Stimulated activated memory B cell treated with anti-CD40 and anti-IgM and Interleukin-4, amounts not matched to agents 10 μg/mL and 1 μg/mL and 100 μg/mL, for 72 hours (primary cell): ENCODE measurements at regions not wholly inside any gene's neighbourhood (a gene's known extent, or its start where the extent isn't known, plus 50 kb on each side); places are given as distances from the start of the nearest gene placed in this dataset.

Experiments
- ATAC-seq: fragments of 150-1000 bp; cut with Tn5 transposase; 2 replicates; pipeline ENCODE4 v1.10.0; 2021
- H3K27ac Mint-ChIP-seq: one replicate; pipeline ENCODE4 v1.8.0; 2022; ENCODE audit warnings: mild to moderate bottlenecking, mixed read lengths
- H3K27me3 Mint-ChIP-seq: one replicate; pipeline ENCODE4 v1.8.0; 2022; ENCODE audit warnings: mixed read lengths
- H3K36me3 Mint-ChIP-seq: one replicate; pipeline ENCODE4 v1.8.0; 2022; ENCODE audit warnings: mixed read lengths
- H3K4me1 Mint-ChIP-seq: one replicate; pipeline ENCODE4 v1.8.0; 2022; ENCODE audit warnings: mixed read lengths
- H3K4me3 Mint-ChIP-seq: one replicate; pipeline ENCODE4 v1.8.0; 2022; ENCODE audit warnings: mild to moderate bottlenecking, moderate library complexity, mixed read lengths
- H3K9me3 Mint-ChIP-seq: one replicate; pipeline ENCODE4 v1.8.0; 2022; ENCODE audit warnings: mixed read lengths

- ATAC-seq: no peak
- no peaks in the 10 kb centered on the region for H3K9me3 Mint-ChIP-seq
- H3K27ac Mint-ChIP-seq: no peak overlapping the region
- peaks cover 24% of the 10 kb centered on the region for H3K4me1 Mint-ChIP-seq
- no peaks in the 10 kb centered on the region for H3K27me3 Mint-ChIP-seq
- H3K36me3 Mint-ChIP-seq: no peaks in the 10 kb centered on the region
- H3K4me3 Mint-ChIP-seq: no peak overlapping the region
Measured at GRCh38 chr5:40045429-40045828, 620.6 kb upstream of the DAB2 start.

GRCh38 chr5:40043916-40044315, 619.1 kb upstream of the DAB2 start:
- no peak overlapping the region for H3K4me3 Mint-ChIP-seq
- no peaks in the 10 kb centered on the region for H3K27me3 Mint-ChIP-seq
- no peaks in the 10 kb centered on the region for H3K9me3 Mint-ChIP-seq
- no peak for ATAC-seq
- H3K27ac Mint-ChIP-seq: no peak overlapping the region
- peaks cover 24% of the 10 kb centered on the region for H3K4me1 Mint-ChIP-seq
- no peaks in the 10 kb centered on the region for H3K36me3 Mint-ChIP-seq

GRCh38 chr5:40041452-40041851, 616.7 kb upstream of the DAB2 start:
- Mint-ChIP-seq H3K4me3 (no peak overlapping the region), H3K27me3 (no peaks in the 10 kb centered on the region), H3K4me1 (peaks cover 21% of the 10 kb centered on the region), H3K9me3 (no peaks in the 10 kb centered on the region), H3K36me3 (no peaks in the 10 kb centered on the region), H3K27ac (no peak overlapping the region)
- ATAC-seq: no peak

GRCh38 chr5:40037713-40038112, 612.9 kb upstream of the DAB2 start:
- Mint-ChIP-seq H3K36me3 (no peaks in the 10 kb centered on the region), H3K9me3 (peaks cover 3% of the 10 kb centered on the region), H3K27ac (no peak overlapping the region), H3K27me3 (no peaks in the 10 kb centered on the region), H3K4me3 (no peak overlapping the region), H3K4me1 (peaks cover 28% of the 10 kb centered on the region)
- no peak for ATAC-seq

GRCh38 chr5:40034441-40034840, 609.7 kb upstream of the DAB2 start:
- Mint-ChIP-seq H3K27ac (peak overlapping the region; percentile 79), H3K9me3 (peaks cover 3% of the 10 kb centered on the region), H3K4me3 (no peak overlapping the region), H3K4me1 (peaks cover 48% of the 10 kb centered on the region), H3K27me3 (no peaks in the 10 kb centered on the region), H3K36me3 (peaks cover 5% of the 10 kb centered on the region)
- ATAC-seq: no peak

GRCh38 chr5:40033411-40033810, 608.6 kb upstream of the DAB2 start:
- Mint-ChIP-seq H3K27ac (peak overlapping the region; percentile 79), H3K36me3 (peaks cover 11% of the 10 kb centered on the region), H3K27me3 (no peaks in the 10 kb centered on the region), H3K9me3 (peaks cover 7% of the 10 kb centered on the region), H3K4me1 (peaks cover 48% of the 10 kb centered on the region), H3K4me3 (peak overlapping the region; percentile 10)
- ATAC-seq: peak; percentile 100

GRCh38 chr5:40033009-40033408, 608.2 kb upstream of the DAB2 start:
- ATAC-seq: peak; percentile 42
- Mint-ChIP-seq H3K9me3 (peaks cover 7% of the 10 kb centered on the region), H3K4me1 (peaks cover 48% of the 10 kb centered on the region), H3K36me3 (peaks cover 11% of the 10 kb centered on the region), H3K4me3 (peak overlapping the region; percentile 10), H3K27me3 (no peaks in the 10 kb centered on the region), H3K27ac (peak overlapping the region; percentile 79)

- no peak for ATAC-seq
- Mint-ChIP-seq H3K27ac (peak overlapping the region; percentile 43), H3K36me3 (peaks cover 17% of the 10 kb centered on the region), H3K27me3 (no peaks in the 10 kb centered on the region), H3K9me3 (peaks cover 14% of the 10 kb centered on the region), H3K4me3 (no peak overlapping the region), H3K4me1 (peaks cover 49% of the 10 kb centered on the region)
Measured at GRCh38 chr5:40030661-40031060, 605.9 kb upstream of the DAB2 start.

- Mint-ChIP-seq H3K27ac (peak overlapping the region; percentile 43), H3K36me3 (peaks cover 17% of the 10 kb centered on the region), H3K4me3 (no peak overlapping the region)
Measured at GRCh38 chr5:40029711-40030495, 605.1 kb upstream of the DAB2 start.

GRCh38 chr5:40027400-40027799, 602.6 kb upstream of the DAB2 start:
- H3K4me3 Mint-ChIP-seq: no peak overlapping the region
- peaks cover 17% of the 10 kb centered on the region for H3K36me3 Mint-ChIP-seq
- peak overlapping the region; percentile 17 for H3K27ac Mint-ChIP-seq
- peaks cover 27% of the 10 kb centered on the region for H3K4me1 Mint-ChIP-seq
- peaks cover 11% of the 10 kb centered on the region for H3K9me3 Mint-ChIP-seq
- ATAC-seq: no peak
- no peaks in the 10 kb centered on the region for H3K27me3 Mint-ChIP-seq

More at GRCh38 chr5:40029711-40030495, 605.1 kb upstream of the DAB2 start:
- Mint-ChIP-seq H3K4me1 (peaks cover 47% of the 10 kb centered on the region), H3K27me3 (no peaks in the 10 kb centered on the region), H3K9me3 (peaks cover 14% of the 10 kb centered on the region)
- ATAC-seq: no peak

- no peaks in the 10 kb centered on the region for H3K27me3 Mint-ChIP-seq
- no peak overlapping the region for H3K4me3 Mint-ChIP-seq
- H3K4me1 Mint-ChIP-seq: peaks cover 28% of the 10 kb centered on the region
- peaks cover 11% of the 10 kb centered on the region for H3K9me3 Mint-ChIP-seq
- no peak for ATAC-seq
- peaks cover 12% of the 10 kb centered on the region for H3K36me3 Mint-ChIP-seq
- no peak overlapping the region for H3K27ac Mint-ChIP-seq
Measured at GRCh38 chr5:40025586-40025985, 600.8 kb upstream of the DAB2 start.

- peak overlapping the region; percentile 21 for H3K27ac Mint-ChIP-seq
- peaks cover 2% of the 10 kb centered on the region for H3K9me3 Mint-ChIP-seq
- H3K4me1 Mint-ChIP-seq: peaks cover 19% of the 10 kb centered on the region
- no peak for ATAC-seq
- peaks cover under 1% of the 10 kb centered on the region for H3K36me3 Mint-ChIP-seq
- no peaks in the 10 kb centered on the region for H3K27me3 Mint-ChIP-seq
- no peak overlapping the region for H3K4me3 Mint-ChIP-seq
Measured at GRCh38 chr5:40022057-40022456, 597.3 kb upstream of the DAB2 start.

GRCh38 chr5:40021007-40021406, 596.2 kb upstream of the DAB2 start:
- Mint-ChIP-seq H3K4me1 (peaks cover 19% of the 10 kb centered on the region), H3K9me3 (no peaks in the 10 kb centered on the region), H3K27me3 (no peaks in the 10 kb centered on the region), H3K4me3 (no peak overlapping the region), H3K27ac (no peak overlapping the region), H3K36me3 (no peaks in the 10 kb centered on the region)
- ATAC-seq: no peak

GRCh38 chr5:40017918-40018317, 593.1 kb upstream of the DAB2 start:
- Mint-ChIP-seq H3K27me3 (no peaks in the 10 kb centered on the region), H3K4me1 (peaks cover 19% of the 10 kb centered on the region), H3K27ac (no peak overlapping the region), H3K36me3 (no peaks in the 10 kb centered on the region), H3K9me3 (no peaks in the 10 kb centered on the region), H3K4me3 (no peak overlapping the region)
- ATAC-seq: no peak

- no peak overlapping the region for H3K27ac Mint-ChIP-seq
- H3K9me3 Mint-ChIP-seq: no peaks in the 10 kb centered on the region
- H3K27me3 Mint-ChIP-seq: no peaks in the 10 kb centered on the region
- no peaks in the 10 kb centered on the region for H3K36me3 Mint-ChIP-seq
- peaks cover 11% of the 10 kb centered on the region for H3K4me1 Mint-ChIP-seq
- ATAC-seq: no peak
- no peak overlapping the region for H3K4me3 Mint-ChIP-seq
Measured at GRCh38 chr5:40017135-40017534, 592.4 kb upstream of the DAB2 start.

GRCh38 chr5:40010436-40010835, 585.7 kb upstream of the DAB2 start:
- H3K36me3 Mint-ChIP-seq: peaks cover 10% of the 10 kb centered on the region
- no peak for ATAC-seq

More at GRCh38 chr5:40010436-40010835, 585.7 kb upstream of the DAB2 start:
- Mint-ChIP-seq H3K27ac (no peak overlapping the region), H3K4me3 (no peak overlapping the region), H3K27me3 (peaks cover 37% of the 10 kb centered on the region), H3K4me1 (no peaks in the 10 kb centered on the region), H3K9me3 (peaks cover 10% of the 10 kb centered on the region)
